NCI-H510A (cell line): ENCODE measurements at regions not wholly inside any gene's neighbourhood (a gene's known extent, or its start where the extent isn't known, plus 50 kb on each side); places are given as distances from the start of the nearest gene placed in this dataset.

ENCODE experiments used
- DNase-seq: peaks from one replicate; lab custom pipeline; 2025; lab: John Stamatoyannopoulos, UW

- DNase-seq = no peak
These were observed 111.1 kb upstream of the ARHGAP5 start for GRCh38 chr14:31965735-31966598.

- DNase-seq = no peak
These were observed 110.0 kb upstream of the ARHGAP5 start for GRCh38 chr14:31966896-31967668.

GRCh38 chr14:31967669-31967975 lies 109.5 kb upstream of the ARHGAP5 start:
- DNase-seq = no peak

- no peak for DNase-seq
These were observed 108.8 kb upstream of the ARHGAP5 start for GRCh38 chr14:31968107-31968810.

- DNase-seq = no peak
These were observed 108.0 kb upstream of the ARHGAP5 start for GRCh38 chr14:31968956-31969698.

GRCh38 chr14:31969699-31970240 lies 107.3 kb upstream of the ARHGAP5 start:
- DNase-seq = no peak

- no peak for DNase-seq
These were observed 106.4 kb upstream of the ARHGAP5 start for GRCh38 chr14:31970744-31971143.

- no peak for DNase-seq
These were observed 105.5 kb upstream of the ARHGAP5 start for GRCh38 chr14:31971612-31972011.

GRCh38 chr14:31977001-31977556 lies 100.0 kb upstream of the ARHGAP5 start:
- DNase-seq = no peak

GRCh38 chr14:31978423-31978822 lies 98.7 kb upstream of the ARHGAP5 start:
- no peak for DNase-seq

GRCh38 chr14:31982642-31983041 lies 94.5 kb upstream of the ARHGAP5 start:
- DNase-seq = no peak

GRCh38 chr14:31986405-31986804 lies 90.7 kb upstream of the ARHGAP5 start:
- no peak for DNase-seq

- DNase-seq = no peak
These were observed 89.4 kb upstream of the ARHGAP5 start for GRCh38 chr14:31987721-31988120.

GRCh38 chr14:31988244-31988643 lies 88.9 kb upstream of the ARHGAP5 start:
- no peak for DNase-seq

- no peak for DNase-seq
These were observed 86.8 kb upstream of the ARHGAP5 start for GRCh38 chr14:31990183-31990857.

GRCh38 chr14:31990926-31991572 lies 86.1 kb upstream of the ARHGAP5 start:
- DNase-seq = no peak

- no peak for DNase-seq
These were observed 85.1 kb upstream of the ARHGAP5 start for GRCh38 chr14:31992011-31992447.

- no peak for DNase-seq
These were observed 83.6 kb upstream of the ARHGAP5 start for GRCh38 chr14:31993521-31993951.

- DNase-seq = no peak
These were observed 82.6 kb upstream of the ARHGAP5 start for GRCh38 chr14:31994391-31995033.

- DNase-seq = no peak
These were observed 73.5 kb upstream of the ARHGAP5 start for GRCh38 chr14:32003585-32003984.
